H1 (cell line): ENCODE measurements at regions not wholly inside any gene's neighbourhood (a gene's known extent, or its start where the extent isn't known, plus 50 kb on each side); places are given as distances from the start of the nearest gene placed in this dataset.

Experiments used
- CTCF ChIA-PET: fragments of 300-600 bp; sonication (Branson Sonifier 250); formaldehyde crosslinking; loops from one replicate; lab custom pipeline; 2021; ENCODE audit not compliant: partially characterized antibody; lab: Charles Lee
- POLR2A ChIA-PET: fragments of 300-600 bp; sonication (Branson Sonifier 250); formaldehyde crosslinking; loops from one replicate; lab custom pipeline; 2021; ENCODE audit warnings: inconsistent platforms; ENCODE audit not compliant: partially characterized antibody; lab: Charles Lee
- DNase-seq, 2 experiments: peaks; one replicate each; pipeline versions ENCODE4 v3.0.0 to v3.0.0-alpha.2; 2010 to 2022; ENCODE audit warnings: low spot score in 2 of 2, low read depth in 1 of 2, mixed read lengths in 1 of 2
- FAIRE-seq: peaks from 2 replicates; lab custom pipeline; 2011; peaks lifted over from hg19 to GRCh38; lab: Jason Lieb, UNC
- H2AFZ ChIP-seq: 2 replicates; pipeline ENCODE4 v1.8.1; 2012; ENCODE audit warnings: low read length, inconsistent platforms
- H2AK5ac ChIP-seq: 2 replicates; pipeline ENCODE4 v1.6.1; 2013; ENCODE audit warnings: low read depth, low read length
- H2BK120ac ChIP-seq: replicated peaks from 2 replicates; pipeline ENCODE3; 2013; ENCODE audit warnings: low read depth, low read length, inconsistent platforms
- H2BK12ac ChIP-seq: 2 replicates; pipeline ENCODE4 v1.6.1; 2013; ENCODE audit warnings: low read depth, low read length
- H2BK15ac ChIP-seq: 2 replicates; pipeline ENCODE4 v1.6.1; 2013; ENCODE audit warnings: low read length
- H2BK20ac ChIP-seq: 2 replicates; pipeline ENCODE4 v1.6.1; 2013; ENCODE audit warnings: low read length
- H2BK5ac ChIP-seq: 2 replicates; pipeline ENCODE4 v1.6.1; 2013; ENCODE audit warnings: low read depth, low read length
- H3K14ac ChIP-seq: 2 replicates; pipeline ENCODE4 v1.6.1; 2013; ENCODE audit warnings: inconsistent platforms; ENCODE audit not compliant: insufficient read length
- H3K18ac ChIP-seq: 2 replicates; pipeline ENCODE4 v1.6.1; 2013; ENCODE audit warnings: low read length; ENCODE audit errors: extremely low read depth
- H3K23ac ChIP-seq: 2 replicates; pipeline ENCODE4 v1.6.1; 2013; ENCODE audit warnings: inconsistent platforms; ENCODE audit not compliant: insufficient read length
- H3K23me2 ChIP-seq: 2 replicates; pipeline ENCODE4 v1.6.1; 2013; ENCODE audit warnings: low read depth, low read length
- H3K27ac ChIP-seq: 2 replicates; pipeline ENCODE4 v1.6.1; 2011; ENCODE audit warnings: low read depth, low read length, inconsistent platforms
- H3K27me3 ChIP-seq, 4 experiments: replicated peaks in 1 of 4; 1 replicate in 1 of 4; 2 replicates in 3 of 4; pipeline versions ENCODE4 v1.6.1 to v1.8.1; 2011 to 2013; ENCODE audit warnings: low read length in 3 of 4, mild to moderate bottlenecking in 3 of 4, inconsistent platforms in 2 of 4, mixed read lengths in 2 of 4, moderate library complexity in 1 of 4; ENCODE audit not compliant: control insufficient read depth in 3 of 4, insufficient read depth in 3 of 4; ENCODE audit errors: extremely low read depth in 1 of 4
- H3K36me3 ChIP-seq, 4 experiments: 2 replicates each; pipeline versions ENCODE4 v1.6.1 to v1.8.1; 2011 to 2013; ENCODE audit warnings: mild to moderate bottlenecking in 4 of 4, low read length in 3 of 4, moderate library complexity in 2 of 4, control low read depth in 1 of 4, inconsistent platforms in 1 of 4; ENCODE audit not compliant: insufficient read depth in 4 of 4, control insufficient read depth in 2 of 4
- H3K4ac ChIP-seq: replicated peaks from 2 replicates; pipeline ENCODE3; 2013; ENCODE audit warnings: low read length, low read depth, mixed read lengths, inconsistent platforms; ENCODE audit not compliant: insufficient read length
- H3K4me1 ChIP-seq, 4 experiments: replicated peaks in 1 of 4; 1 replicate in 1 of 4; 2 replicates in 3 of 4; pipeline versions ENCODE4 v1.6.1 to v1.8.1; 2011 to 2013; ENCODE audit warnings: low read length in 3 of 4, inconsistent platforms in 2 of 4, mixed read lengths in 1 of 4; ENCODE audit not compliant: insufficient read depth in 4 of 4, control insufficient read depth in 3 of 4
- H3K4me2 ChIP-seq, 2 experiments: 2 replicates each; pipeline versions ENCODE4 v1.6.1 to v1.8.1; 2011 to 2013; ENCODE audit warnings: low read depth in 2 of 2, low read length in 2 of 2, control low read depth in 1 of 2, inconsistent platforms in 1 of 2, mild to moderate bottlenecking in 1 of 2; ENCODE audit not compliant: insufficient read depth in 1 of 2
- H3K4me3 ChIP-seq, 4 experiments: fragments of 200-600, 300-600 bp in 1 of 4; sonication (generic), shearing (Covaris generic), sonication (Bioruptor Twin) in 1 of 4; 2 replicates each; pipeline versions ENCODE4 v1.5.1 to v1.8.1; 2011 to 2016; ENCODE audit warnings: low read length in 4 of 4, low read depth in 3 of 4, control low read depth in 2 of 4, inconsistent platforms in 2 of 4, mild to moderate bottlenecking in 2 of 4, mixed read lengths in 1 of 4, moderate library complexity in 1 of 4; ENCODE audit not compliant: insufficient read depth in 2 of 4; ENCODE audit errors: extremely low read depth in 1 of 4
- H3K56ac ChIP-seq: replicated peaks from 2 replicates; pipeline ENCODE3; 2013; ENCODE audit warnings: low read depth, mild to moderate bottlenecking, mixed read lengths, low read length, inconsistent platforms; ENCODE audit not compliant: insufficient read length
- H3K79me1 ChIP-seq: 2 replicates; pipeline ENCODE4 v1.6.1; 2013; ENCODE audit warnings: low read depth, low read length, control low read depth
- H3K79me2 ChIP-seq, 2 experiments: 2 replicates each; pipeline versions ENCODE4 v1.6.1 to v1.8.1; 2012 to 2013; ENCODE audit warnings: low read length in 2 of 2, mild to moderate bottlenecking in 2 of 2, inconsistent platforms in 1 of 2; ENCODE audit not compliant: insufficient read depth in 2 of 2, control insufficient read depth in 1 of 2
- H3K9ac ChIP-seq, 4 experiments: replicated peaks in 1 of 4; 1 replicate in 1 of 4; 2 replicates in 3 of 4; pipeline versions ENCODE4 v1.6.1 to v1.8.1; 2011 to 2013; ENCODE audit warnings: low read depth in 3 of 4, low read length in 3 of 4, control low read depth in 2 of 4, mild to moderate bottlenecking in 2 of 4, moderate library complexity in 2 of 4, inconsistent platforms in 1 of 4; ENCODE audit errors: extremely low read depth in 1 of 4
- H3K9me3 ChIP-seq, 2 experiments: 2 replicates each; pipeline versions ENCODE4 v1.6.1 to v1.8.1; 2012 to 2013; ENCODE audit warnings: mild to moderate bottlenecking in 2 of 2, moderate library complexity in 2 of 2, control low read depth in 1 of 2, inconsistent platforms in 1 of 2, low read depth in 1 of 2, low read length in 1 of 2, mixed read lengths in 1 of 2; ENCODE audit not compliant: insufficient read depth in 2 of 2
- H4K20me1 ChIP-seq, 2 experiments: replicated peaks in 1 of 2; 2 replicates each; pipeline versions ENCODE3 to v1.8.1; 2011 to 2013; ENCODE audit warnings: inconsistent platforms in 2 of 2, low read length in 2 of 2, mild to moderate bottlenecking in 1 of 2; ENCODE audit not compliant: insufficient read depth in 2 of 2, control insufficient read depth in 1 of 2
- H4K5ac ChIP-seq: 2 replicates; pipeline ENCODE4 v1.6.1; 2013; ENCODE audit warnings: low read length, low read depth, mixed read lengths, inconsistent platforms; ENCODE audit not compliant: insufficient read length
- H4K8ac ChIP-seq: 2 replicates; pipeline ENCODE4 v1.8.0; 2013; ENCODE audit warnings: mild to moderate bottlenecking, moderate library complexity, low read length, inconsistent platforms; ENCODE audit not compliant: insufficient read depth; ENCODE audit errors: extremely low read depth
- H4K91ac ChIP-seq: replicated peaks from 2 replicates; pipeline ENCODE3; 2013; ENCODE audit warnings: low read length, mixed read lengths, inconsistent platforms; ENCODE audit not compliant: insufficient read length
- CBX8 ChIP-seq: fragments of 300-800, 300-1000 bp; sonication (generic); IDR thresholded peaks from 2 replicates; pipeline ENCODE4 v1.7.1; 2016; ENCODE audit warnings: low read depth, low read length, borderline replicate concordance
- CEBPB ChIP-seq: IDR thresholded peaks from 2 replicates; pipeline ENCODE4 v1.6.1; 2012; ENCODE audit warnings: low read depth, low read length
- PHF8 ChIP-seq: fragments of 200-600 bp; sonication (generic); conservative IDR thresholded peaks from 2 replicates; pipeline ENCODE4 v1.7.1; 2012; ENCODE audit warnings: low read depth, mild to moderate bottlenecking, inconsistent platforms, low read length, moderate library complexity
- POLR2A ChIP-seq, 2 experiments: IDR thresholded peaks; 1 replicate in 1 of 2; 2 replicates in 1 of 2; pipeline ENCODE4 v1.6.1; 2011; ENCODE audit warnings: low read depth in 2 of 2, low read length in 2 of 2, mild to moderate bottlenecking in 2 of 2; ENCODE audit errors: control extremely low read depth in 1 of 2
- RFX5 ChIP-seq: IDR thresholded peaks from 2 replicates; pipeline ENCODE4 v1.6.1; 2011; ENCODE audit warnings: low read depth, low read length, improper control_type of control experiment, borderline replicate concordance
- SAP30 ChIP-seq: fragments of 300-600 bp; sonication (generic); IDR thresholded peaks from 2 replicates; pipeline ENCODE4 v1.7.1; 2012; ENCODE audit warnings: low read length, moderate library complexity, mild to moderate bottlenecking, inconsistent platforms; ENCODE audit not compliant: insufficient read depth, insufficient replicate concordance
- SIN3A ChIP-seq, 2 experiments: IDR thresholded peaks in 1 of 2; conservative IDR thresholded peaks in 1 of 2; 2 replicates each; pipeline ENCODE4 v1.6.1; 2011 to 2012; ENCODE audit warnings: low read length in 2 of 2, improper control_type of control experiment in 1 of 2, low read depth in 1 of 2, mild to moderate bottlenecking in 1 of 2
- SP1 ChIP-seq: IDR thresholded peaks from 2 replicates; pipeline ENCODE4 v1.6.1; 2011; ENCODE audit warnings: low read depth, low read length
- SP2 ChIP-seq: IDR thresholded peaks from 2 replicates; pipeline ENCODE4 v1.6.1; 2012; ENCODE audit warnings: mild to moderate bottlenecking, low read length, inconsistent platforms
- TAF1 ChIP-seq: IDR thresholded peaks from 2 replicates; pipeline ENCODE4 v1.6.1; 2011; ENCODE audit warnings: mild to moderate bottlenecking, low read depth, low read length

DNA sequence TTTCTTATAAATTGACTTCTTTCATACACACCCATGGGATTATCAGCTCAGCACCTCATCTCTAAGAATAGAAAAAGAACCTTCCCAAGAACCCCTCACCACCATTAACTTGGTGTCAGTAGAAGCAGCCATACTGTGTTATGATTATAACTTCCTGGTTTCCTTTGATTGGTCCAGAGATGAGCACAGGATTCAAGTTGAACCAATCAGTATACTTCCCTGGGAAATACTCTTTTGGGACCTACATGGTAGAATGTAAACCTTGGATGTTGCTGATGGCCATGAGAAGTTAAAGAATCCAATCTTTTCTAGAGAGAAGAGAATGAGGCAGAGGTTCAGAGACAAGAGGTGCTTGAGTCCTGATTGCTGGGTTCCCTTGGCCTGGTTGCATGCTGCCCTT lies 190.8 kb downstream of the BMP7 start:
- DNase-seq (no peak), FAIRE-seq (no peak)
- no peak overlapping the region for H3K23ac ChIP-seq
- no peak overlapping the region for H4K91ac ChIP-seq
- peaks cover 0 to 12% (median 8%) of the 10 kb centered on the region in 4 experiments; a peak in 5 of 7 replicates for H3K27me3 ChIP-seq
- H3K27ac ChIP-seq, result no peak overlapping the region
- H3K9ac ChIP-seq, result no peak overlapping the region
- H3K79me1 ChIP-seq, result no peaks in the 10 kb centered on the region
- H2AFZ ChIP-seq, result no peak overlapping the region
- no peak overlapping the region for H3K56ac ChIP-seq
- H2BK5ac ChIP-seq, result no peak overlapping the region
- H2BK12ac ChIP-seq, result no peak overlapping the region
- no peak overlapping the region for H3K4me2 ChIP-seq
- no peak overlapping the region for H4K5ac ChIP-seq
- H4K8ac ChIP-seq, result no peak overlapping the region
- H4K20me1 ChIP-seq, result no peaks in the 10 kb centered on the region
- peaks cover 0 to 5% of the 10 kb centered on the region in 2 experiments; a peak in 2 of 4 replicates for H3K9me3 ChIP-seq
- ChIA-PET CTCF (interaction anchor here (0.9 kb wide), 1 partner anchor 14 kb away, joined by 3 read pairs; no protein-coding TSS in a partner anchor), POLR2A (no interaction called here)
- H3K18ac ChIP-seq, result no peak overlapping the region
- H2BK20ac ChIP-seq, result no peak overlapping the region
- H3K4ac ChIP-seq, result no peak overlapping the region
- TF ChIP-seq CBX8 (no peak), RFX5 (no peak), SAP30 (no peak), SP2 (no peak), PHF8 (no peak), TAF1 (no peak), CEBPB (no peak), POLR2A (IDR thresholded peaks at IDR 0.05; ENCODE audit: control extremely low read depth in 1 of 2, low read depth in 2 of 2, low read length in 2 of 2) (no peak), SP1 (no peak), SIN3A (conservative IDR thresholded peaks at IDR 0.05 in 1 of 2, IDR thresholded peaks at IDR 0.05 in 1 of 2; ENCODE audit: low read depth in 1 of 2, low read length in 2 of 2) (no peak)
- peaks cover 3% of the 10 kb centered on the region for H3K23me2 ChIP-seq
- no peaks in the 10 kb centered on the region for H3K36me3 ChIP-seq
- H2AK5ac ChIP-seq, result no peak overlapping the region
- no peak overlapping the region for H2BK120ac ChIP-seq
- no peaks in the 10 kb centered on the region for H3K79me2 ChIP-seq
- peaks cover 3 to 10% (median 5%) of the 10 kb centered on the region in 4 experiments for H3K4me1 ChIP-seq
- H2BK15ac ChIP-seq, result no peak overlapping the region
- H3K4me3 ChIP-seq, result no peak overlapping the region
- no peak overlapping the region for H3K14ac ChIP-seq
